HEK293 (cell line): ENCODE measurements at regions not wholly inside any gene's neighbourhood (a gene's known extent, or its start where the extent isn't known, plus 50 kb on each side); places are given as distances from the start of the nearest gene placed in this dataset.

Experiments
- ZFP69B ChIP-seq: fragments of 450-650 bp; formaldehyde crosslinking; IDR thresholded peaks from 2 replicates; pipeline ENCODE4 v1.5.1; 2016; ENCODE audit warnings: missing biosample characterization, missing genetic modification characterization
- TF ChIP-seq, protein P1 (sequence below): fragments of 450-650 bp; formaldehyde crosslinking; IDR thresholded peaks from 2 replicates; pipeline ENCODE4 v1.5.1; 2016; ENCODE audit warnings: missing biosample characterization, missing genetic modification characterization

- no peak for TF ChIP-seq ZFP69B
- TF ChIP-seq, protein P1, sequence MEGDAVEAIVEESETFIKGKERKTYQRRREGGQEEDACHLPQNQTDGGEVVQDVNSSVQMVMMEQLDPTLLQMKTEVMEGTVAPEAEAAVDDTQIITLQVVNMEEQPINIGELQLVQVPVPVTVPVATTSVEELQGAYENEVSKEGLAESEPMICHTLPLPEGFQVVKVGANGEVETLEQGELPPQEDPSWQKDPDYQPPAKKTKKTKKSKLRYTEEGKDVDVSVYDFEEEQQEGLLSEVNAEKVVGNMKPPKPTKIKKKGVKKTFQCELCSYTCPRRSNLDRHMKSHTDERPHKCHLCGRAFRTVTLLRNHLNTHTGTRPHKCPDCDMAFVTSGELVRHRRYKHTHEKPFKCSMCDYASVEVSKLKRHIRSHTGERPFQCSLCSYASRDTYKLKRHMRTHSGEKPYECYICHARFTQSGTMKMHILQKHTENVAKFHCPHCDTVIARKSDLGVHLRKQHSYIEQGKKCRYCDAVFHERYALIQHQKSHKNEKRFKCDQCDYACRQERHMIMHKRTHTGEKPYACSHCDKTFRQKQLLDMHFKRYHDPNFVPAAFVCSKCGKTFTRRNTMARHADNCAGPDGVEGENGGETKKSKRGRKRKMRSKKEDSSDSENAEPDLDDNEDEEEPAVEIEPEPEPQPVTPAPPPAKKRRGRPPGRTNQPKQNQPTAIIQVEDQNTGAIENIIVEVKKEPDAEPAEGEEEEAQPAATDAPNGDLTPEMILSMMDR = no peak
Measured at GRCh38 chr3:128554100-128554464, 61.1 kb upstream of the GATA2 start.
